Neural cell (in vitro differentiated cells): ENCODE measurements at regions not wholly inside any gene's neighbourhood (a gene's known extent, or its start where the extent isn't known, plus 50 kb on each side); places are given as distances from the start of the nearest gene placed in this dataset.

Experiments used
- TF ChIP-seq, protein P1 (sequence below): IDR thresholded peaks from 2 replicates; pipeline ENCODE4 v1.6.1; 2012; ENCODE audit warnings: borderline replicate concordance
- TF ChIP-seq, protein P2 (sequence below): fragments of 450-650 bp; IDR thresholded peaks from 2 replicates; pipeline ENCODE4 v1.5.1; 2014; ENCODE audit warnings: antibody characterized with exemption, mild to moderate bottlenecking, moderate library complexity; ENCODE audit not compliant: poor library complexity, severe bottlenecking

DNA sequence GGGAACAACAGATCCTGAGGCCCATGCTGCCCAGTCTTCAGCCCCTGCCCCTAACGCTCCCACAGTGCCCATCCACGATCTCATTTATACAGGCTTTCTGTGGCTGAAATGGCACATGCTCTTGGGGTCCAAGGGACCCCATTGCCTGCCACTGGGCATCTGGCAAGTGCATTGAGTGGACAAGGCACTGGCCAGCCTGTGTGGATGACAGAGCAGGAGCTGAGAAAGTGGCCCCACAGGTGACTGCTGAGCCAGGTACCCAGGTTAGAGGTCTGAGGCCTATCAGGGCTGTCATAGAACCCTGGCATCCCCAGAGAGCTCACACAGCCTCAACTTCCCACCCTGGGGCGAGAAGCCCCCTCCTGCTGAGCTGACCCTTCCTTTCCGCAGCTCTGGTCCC is 86.0 kb upstream of the NXT1 start:
- TF ChIP-seq, protein P1, sequence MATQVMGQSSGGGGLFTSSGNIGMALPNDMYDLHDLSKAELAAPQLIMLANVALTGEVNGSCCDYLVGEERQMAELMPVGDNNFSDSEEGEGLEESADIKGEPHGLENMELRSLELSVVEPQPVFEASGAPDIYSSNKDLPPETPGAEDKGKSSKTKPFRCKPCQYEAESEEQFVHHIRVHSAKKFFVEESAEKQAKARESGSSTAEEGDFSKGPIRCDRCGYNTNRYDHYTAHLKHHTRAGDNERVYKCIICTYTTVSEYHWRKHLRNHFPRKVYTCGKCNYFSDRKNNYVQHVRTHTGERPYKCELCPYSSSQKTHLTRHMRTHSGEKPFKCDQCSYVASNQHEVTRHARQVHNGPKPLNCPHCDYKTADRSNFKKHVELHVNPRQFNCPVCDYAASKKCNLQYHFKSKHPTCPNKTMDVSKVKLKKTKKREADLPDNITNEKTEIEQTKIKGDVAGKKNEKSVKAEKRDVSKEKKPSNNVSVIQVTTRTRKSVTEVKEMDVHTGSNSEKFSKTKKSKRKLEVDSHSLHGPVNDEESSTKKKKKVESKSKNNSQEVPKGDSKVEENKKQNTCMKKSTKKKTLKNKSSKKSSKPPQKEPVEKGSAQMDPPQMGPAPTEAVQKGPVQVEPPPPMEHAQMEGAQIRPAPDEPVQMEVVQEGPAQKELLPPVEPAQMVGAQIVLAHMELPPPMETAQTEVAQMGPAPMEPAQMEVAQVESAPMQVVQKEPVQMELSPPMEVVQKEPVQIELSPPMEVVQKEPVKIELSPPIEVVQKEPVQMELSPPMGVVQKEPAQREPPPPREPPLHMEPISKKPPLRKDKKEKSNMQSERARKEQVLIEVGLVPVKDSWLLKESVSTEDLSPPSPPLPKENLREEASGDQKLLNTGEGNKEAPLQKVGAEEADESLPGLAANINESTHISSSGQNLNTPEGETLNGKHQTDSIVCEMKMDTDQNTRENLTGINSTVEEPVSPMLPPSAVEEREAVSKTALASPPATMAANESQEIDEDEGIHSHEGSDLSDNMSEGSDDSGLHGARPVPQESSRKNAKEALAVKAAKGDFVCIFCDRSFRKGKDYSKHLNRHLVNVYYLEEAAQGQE: no peak
- TF ChIP-seq, protein P2, sequence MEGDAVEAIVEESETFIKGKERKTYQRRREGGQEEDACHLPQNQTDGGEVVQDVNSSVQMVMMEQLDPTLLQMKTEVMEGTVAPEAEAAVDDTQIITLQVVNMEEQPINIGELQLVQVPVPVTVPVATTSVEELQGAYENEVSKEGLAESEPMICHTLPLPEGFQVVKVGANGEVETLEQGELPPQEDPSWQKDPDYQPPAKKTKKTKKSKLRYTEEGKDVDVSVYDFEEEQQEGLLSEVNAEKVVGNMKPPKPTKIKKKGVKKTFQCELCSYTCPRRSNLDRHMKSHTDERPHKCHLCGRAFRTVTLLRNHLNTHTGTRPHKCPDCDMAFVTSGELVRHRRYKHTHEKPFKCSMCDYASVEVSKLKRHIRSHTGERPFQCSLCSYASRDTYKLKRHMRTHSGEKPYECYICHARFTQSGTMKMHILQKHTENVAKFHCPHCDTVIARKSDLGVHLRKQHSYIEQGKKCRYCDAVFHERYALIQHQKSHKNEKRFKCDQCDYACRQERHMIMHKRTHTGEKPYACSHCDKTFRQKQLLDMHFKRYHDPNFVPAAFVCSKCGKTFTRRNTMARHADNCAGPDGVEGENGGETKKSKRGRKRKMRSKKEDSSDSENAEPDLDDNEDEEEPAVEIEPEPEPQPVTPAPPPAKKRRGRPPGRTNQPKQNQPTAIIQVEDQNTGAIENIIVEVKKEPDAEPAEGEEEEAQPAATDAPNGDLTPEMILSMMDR: no peak
